NCI-H748 (cell line): ENCODE measurements at regions not wholly inside any gene's neighbourhood (a gene's known extent, or its start where the extent isn't known, plus 50 kb on each side); places are given as distances from the start of the nearest gene placed in this dataset.
"Not testable (repeated sequence)": the region's sequence is repeated elsewhere in the genome, so short reads cannot be mapped to it uniquely, and the experiment has no call there.

Experiments used
- DNase-seq: peaks from one replicate; lab custom pipeline; 2025; ENCODE audit not compliant: unreplicated experiment; lab: John Stamatoyannopoulos, UW

DNA sequence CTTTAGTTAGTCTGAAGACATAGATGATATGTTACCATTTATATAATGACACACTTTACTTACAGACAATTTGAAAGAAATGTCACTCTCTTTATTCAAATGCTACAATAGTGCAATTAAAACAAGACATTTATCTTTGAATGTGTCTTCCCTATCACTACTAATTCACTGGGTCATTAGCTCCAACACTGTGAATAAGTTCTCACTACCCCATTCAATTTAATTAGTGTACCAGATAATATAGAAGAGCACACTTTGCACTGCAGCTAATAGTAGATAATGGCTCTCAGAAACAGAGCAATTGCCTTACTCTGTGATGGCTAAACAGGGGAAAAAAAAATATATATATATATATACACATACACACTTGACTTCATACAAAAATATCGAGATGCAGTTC, 497.0 kb downstream of the DTWD2 start:
- no peak for DNase-seq

- DNase-seq = no peak
Measured at GRCh38 chr5:118486647-118487225, 501.6 kb downstream of the DTWD2 start.

DNA sequence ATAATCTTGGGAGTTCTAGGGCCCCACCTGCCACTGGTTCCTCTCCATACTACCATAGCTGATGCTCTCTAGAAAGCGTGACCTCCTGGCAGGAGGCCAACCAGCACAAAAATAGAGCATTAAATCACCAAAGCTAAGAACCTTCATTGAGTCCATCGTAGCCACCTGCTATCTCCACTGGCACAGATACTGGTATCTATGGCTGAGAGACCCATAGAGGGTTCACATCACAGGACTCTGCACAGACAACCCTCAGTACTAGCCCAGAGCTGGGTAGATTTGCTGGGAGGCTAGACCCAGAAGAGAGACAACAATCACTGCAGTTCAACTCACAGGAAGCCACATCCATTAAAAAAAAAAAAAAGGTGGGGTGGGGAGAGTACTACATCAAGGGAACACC, 509.1 kb downstream of the DTWD2 start:
- no peak for DNase-seq

DNA sequence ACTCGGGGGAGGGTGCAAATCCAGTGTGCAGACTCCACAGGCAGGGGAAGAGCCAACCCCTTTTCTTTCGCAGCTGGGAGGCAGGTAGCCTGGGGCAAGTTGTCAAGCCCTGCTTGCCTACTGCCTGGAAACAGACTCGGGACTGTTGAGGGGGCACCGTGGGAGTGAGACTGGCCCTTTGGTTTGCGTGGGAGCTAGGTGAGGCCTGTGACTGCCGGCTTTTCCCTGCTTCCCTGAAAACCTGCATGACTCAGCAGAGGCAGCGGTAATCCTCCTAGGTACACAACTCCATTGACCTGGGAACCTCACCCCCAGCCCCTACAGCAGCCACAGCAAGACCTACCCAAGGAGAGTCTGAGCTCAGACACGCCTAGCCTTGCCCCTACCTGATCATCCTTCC, 509.5 kb downstream of the DTWD2 start:
- no peak for DNase-seq

GRCh38 chr5:118468085-118468484, 520.3 kb downstream of the DTWD2 start:
- no peak for DNase-seq

- DNase-seq = no peak
Measured at GRCh38 chr5:118467103-118467502, 521.2 kb downstream of the DTWD2 start.

GRCh38 chr5:118466418-118466817, 521.9 kb downstream of the DTWD2 start:
- no peak for DNase-seq

DNA sequence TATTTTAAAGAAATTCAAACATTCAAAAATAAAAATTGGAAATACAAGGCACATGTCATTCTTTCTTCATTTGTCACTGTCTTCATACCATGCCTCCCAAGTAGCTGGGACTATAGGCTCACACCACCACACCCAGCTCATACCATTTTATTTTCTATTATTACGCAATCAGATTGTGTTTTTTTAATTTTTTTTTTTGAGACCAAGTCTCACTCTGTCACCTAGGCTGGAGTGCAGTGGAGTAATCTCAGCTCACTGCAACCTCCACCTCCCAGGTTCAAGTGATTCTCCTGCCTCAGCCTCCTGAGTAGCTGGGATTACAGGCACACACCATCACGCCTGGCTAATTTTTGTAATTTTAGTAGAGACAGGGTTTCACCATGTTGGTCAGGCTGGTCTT, 526.1 kb downstream of the DTWD2 start:
- not testable (repeated sequence) for DNase-seq

DNA sequence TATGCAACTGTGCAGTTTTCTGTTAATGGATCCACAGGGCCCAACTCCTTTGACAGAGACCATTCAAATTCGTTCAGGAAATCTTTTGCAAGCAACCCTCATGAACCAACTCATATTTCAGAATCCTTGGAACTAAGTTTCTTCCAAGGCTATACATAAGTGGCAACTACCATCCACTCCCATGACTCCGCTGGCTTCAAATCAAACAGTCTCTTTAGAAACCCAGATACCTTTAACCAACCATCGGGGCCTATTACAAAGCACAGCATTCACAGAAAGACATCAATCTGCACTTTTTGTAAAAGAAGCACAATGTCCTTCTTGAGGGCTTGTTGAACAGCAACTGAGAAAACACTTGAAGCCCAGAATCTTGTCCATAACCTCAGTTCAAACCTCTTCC, 526.9 kb downstream of the DTWD2 start:
- no peak for DNase-seq

GRCh38 chr5:118459490-118459889, 528.9 kb downstream of the DTWD2 start:
- no peak for DNase-seq

GRCh38 chr5:118456085-118456484, 532.3 kb downstream of the DTWD2 start:
- DNase-seq = no peak

DNA sequence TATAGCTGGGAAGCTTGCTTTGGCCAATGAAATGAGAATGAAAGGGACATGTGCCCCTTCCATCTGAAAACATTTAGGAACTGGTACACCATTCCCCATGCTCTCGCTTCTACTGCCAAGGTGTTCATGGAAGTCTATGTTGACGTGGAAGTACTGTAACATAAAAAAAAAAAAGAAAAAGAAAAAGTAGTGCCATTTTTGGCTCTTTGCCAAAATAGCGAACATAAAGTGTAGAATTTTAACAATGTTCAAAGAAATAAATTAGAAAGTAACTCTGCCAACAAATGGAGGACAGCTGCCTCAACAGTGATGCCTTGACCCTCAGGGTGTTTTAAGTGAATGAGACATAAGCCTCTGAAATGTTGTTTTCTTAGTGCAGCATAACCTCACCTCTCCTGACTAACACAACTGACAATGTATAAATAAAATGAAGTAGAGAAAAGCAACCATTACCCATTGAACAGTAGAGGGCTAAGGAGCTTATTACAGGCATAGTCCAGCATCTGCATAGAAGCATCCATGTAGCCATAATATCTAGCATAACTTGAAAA, 536.6 kb downstream of the DTWD2 start:
- DNase-seq = no peak

DNA sequence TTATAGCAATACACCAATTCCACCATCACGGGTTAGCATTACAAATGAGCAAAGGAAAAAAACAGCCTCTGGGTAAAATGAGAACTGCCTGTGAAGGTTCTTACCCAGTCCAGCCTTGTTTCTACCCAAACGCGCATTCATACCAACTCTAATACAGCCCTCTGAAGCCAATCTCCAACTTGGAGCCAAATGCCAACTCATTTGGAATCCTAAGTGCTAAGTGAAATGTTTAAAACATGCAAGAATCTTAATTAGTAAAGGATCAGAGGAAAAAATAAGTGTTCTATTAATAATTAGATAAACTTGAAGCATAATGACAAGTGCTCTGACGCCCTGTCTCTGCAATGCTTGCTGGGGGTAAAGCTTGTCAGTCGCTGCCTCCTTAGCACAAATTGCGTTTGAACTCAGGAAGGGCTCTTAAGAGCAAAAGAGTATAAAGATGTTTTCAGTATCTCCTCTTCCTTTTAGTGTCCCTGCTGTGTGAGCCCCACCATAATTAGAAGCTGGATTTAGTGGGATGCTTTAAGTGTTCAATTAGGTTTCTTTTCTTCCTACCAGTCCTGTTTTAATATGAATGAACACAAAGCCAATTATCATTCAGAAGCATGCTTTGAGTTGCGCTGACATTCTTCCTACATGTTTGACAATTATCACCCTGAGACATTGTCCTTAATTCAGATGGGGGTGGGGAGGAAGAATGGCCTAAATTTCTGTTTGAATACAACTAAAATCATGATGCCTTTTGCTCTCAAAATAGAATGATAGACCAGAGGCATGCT, 537.6 kb downstream of the DTWD2 start:
- DNase-seq = no peak

DNA sequence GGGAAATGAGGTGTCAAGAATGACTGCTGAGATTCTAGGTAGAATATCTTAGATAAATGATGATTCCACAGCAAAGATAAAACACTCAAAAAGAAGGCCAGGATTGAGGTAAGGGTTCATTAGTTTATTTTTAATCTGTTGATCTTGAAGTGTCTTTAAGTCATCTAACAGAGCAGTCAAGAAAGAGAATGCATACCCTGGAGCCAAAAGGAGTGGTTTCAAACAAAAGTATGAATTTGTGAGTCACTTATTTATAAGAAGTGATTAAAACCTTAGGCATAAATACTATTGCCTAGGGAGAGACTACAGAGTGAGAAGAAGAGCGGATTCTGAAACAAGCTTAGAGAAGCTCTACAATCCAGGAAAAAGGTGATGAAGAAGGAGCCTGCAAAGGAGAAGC, 541.0 kb downstream of the DTWD2 start:
- DNase-seq = no peak

DNA sequence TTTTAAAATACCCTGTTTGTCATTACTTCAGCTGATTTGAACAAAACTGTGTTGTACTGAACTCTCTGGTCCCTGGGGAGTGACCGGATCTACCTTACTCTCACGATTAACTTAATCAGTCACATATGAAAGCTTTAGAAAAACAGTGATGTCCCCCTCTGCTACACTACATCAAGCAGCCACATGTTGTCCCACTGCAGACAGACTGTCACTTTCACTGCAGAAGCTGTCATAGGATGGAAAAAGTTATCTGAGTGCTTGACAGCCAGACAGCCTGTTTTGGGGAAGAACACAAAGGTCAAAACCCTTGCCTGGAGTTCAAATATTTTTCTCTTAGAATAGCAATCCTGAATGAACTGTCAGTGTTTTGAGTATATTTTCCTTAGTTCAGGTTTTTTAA, 546.4 kb downstream of the DTWD2 start:
- no peak for DNase-seq

- no peak for DNase-seq
Measured at GRCh38 chr5:118441034-118441433, 547.3 kb downstream of the DTWD2 start.

DNA sequence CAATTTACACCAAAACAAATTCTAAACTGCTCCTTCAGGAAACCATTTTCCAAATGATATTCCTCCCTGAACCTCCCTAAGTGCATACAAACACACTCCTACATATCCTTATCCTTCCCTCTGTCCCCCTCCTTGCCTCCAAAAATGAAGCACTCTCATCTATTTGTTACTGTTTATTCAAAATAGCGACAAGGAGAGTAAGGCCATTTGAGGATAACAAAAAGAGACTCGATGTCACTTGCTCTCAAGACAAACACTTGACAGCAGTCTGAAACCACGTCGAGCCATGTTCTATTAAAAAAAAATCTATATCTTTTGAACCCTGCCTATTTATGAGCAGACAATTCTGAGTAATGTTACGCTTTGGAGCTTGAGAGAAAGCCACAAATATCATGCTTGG, 547.9 kb downstream of the DTWD2 start:
- DNase-seq = no peak

DNA sequence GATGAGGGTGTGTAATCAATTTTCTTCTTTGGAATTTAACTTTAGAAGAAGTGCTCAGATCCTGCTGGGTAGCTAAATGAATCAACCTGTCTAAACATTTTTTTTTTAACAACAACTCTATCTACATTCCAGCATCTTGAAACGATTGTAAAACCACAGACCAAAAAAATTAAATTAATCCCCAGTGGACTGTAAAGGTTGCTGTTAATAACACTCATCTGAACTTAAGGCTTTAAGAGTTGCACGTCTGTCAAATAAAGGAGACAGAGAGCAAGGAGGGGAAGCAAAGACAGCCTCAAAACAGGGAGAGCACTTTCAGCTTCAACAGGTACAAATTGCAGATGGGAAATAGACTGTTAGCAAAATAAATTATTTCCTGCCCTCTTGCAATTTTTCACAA, 548.5 kb downstream of the DTWD2 start:
- DNase-seq = no peak

DNA sequence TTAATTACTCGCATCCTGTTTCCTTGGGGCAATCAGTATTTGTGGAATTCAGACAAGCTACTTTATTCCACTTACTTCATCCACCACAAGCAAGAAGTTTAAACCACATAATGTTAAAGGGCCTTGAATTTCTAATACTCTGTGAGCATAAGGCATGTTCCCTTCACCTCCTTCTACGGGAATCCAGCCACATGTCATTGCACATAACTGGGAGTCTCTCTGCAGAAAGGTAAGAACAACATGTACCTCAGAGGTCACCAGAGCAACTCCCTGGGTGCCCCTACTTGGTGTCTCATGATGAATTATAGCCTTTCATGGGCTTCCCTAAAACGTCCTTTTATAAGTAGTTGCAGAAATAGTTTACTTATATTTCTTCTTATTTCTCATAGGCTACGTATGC, 553.2 kb downstream of the DTWD2 start:
- no peak for DNase-seq

- DNase-seq = no peak
Measured at GRCh38 chr5:118434522-118434921, 553.8 kb downstream of the DTWD2 start.

GRCh38 chr5:118430076-118430475, 558.3 kb downstream of the DTWD2 start:
- DNase-seq = no peak

DNA sequence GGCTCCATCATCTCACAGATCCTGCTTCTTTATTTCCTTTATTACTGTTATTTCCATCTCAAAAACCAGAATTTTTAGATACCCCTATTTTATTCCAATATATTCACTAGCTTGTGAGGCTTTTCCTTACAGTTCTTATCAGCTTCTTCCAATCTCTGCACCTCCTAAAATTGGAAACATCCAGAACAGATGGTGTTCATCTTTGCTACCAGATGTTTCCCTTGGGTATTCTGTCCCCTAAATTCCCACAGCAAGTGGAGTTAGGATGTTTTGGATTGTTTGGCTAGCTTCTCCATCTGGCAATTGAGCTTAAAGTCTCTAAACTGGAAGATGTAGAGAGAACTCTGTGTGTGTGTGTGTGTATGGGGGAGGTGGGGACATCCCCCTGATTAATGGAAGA, 580.4 kb downstream of the DTWD2 start:
- no peak for DNase-seq

GRCh38 chr5:118405650-118406061, 582.7 kb downstream of the DTWD2 start:
- DNase-seq = no peak
